Colonic mucosa (tissue), 4 donors: ENCODE measurements at regions not wholly inside any gene's neighbourhood (a gene's known extent, or its start where the extent isn't known, plus 50 kb on each side); places are given as distances from the start of the nearest gene placed in this dataset.

Experiments used
- DNase-seq: peaks from one replicate; pipeline ENCODE4 v3.0.0-alpha.2; 2020
- H3K27ac ChIP-seq: fragments of 200-600 bp; one replicate; pipeline ENCODE4 v1.8.0; 2021
- H3K27me3 ChIP-seq: fragments of 200-600 bp; one replicate; pipeline ENCODE4 v1.8.0; 2021
- H3K36me3 ChIP-seq: fragments of 200-600 bp; one replicate; pipeline ENCODE4 v1.8.0; 2021
- H3K4me1 ChIP-seq: fragments of 200-600 bp; one replicate; pipeline ENCODE4 v1.8.0; 2021; ENCODE audit warnings: mild to moderate bottlenecking
- H3K4me3 ChIP-seq: fragments of 200-600 bp; one replicate; pipeline ENCODE4 v1.8.0; 2021
- H3K9ac ChIP-seq, 2 donors: one replicate each; pipeline ENCODE4 v1.7.0; 2013; ENCODE audit warnings: control low read depth in 2 of 2, low read depth in 2 of 2, low read length in 2 of 2
- H3K9me3 ChIP-seq: fragments of 200-600 bp; one replicate; pipeline ENCODE4 v1.8.0; 2021
- CTCF ChIP-seq: fragments of 200-600 bp; IDR thresholded peaks from one replicate; pipeline ENCODE4 v1.8.0; 2022; ENCODE audit warnings: antibody characterized with exemption, mild to moderate bottlenecking
- intact Hi-C: fragments of 100-400 bp; cut with DNase I; formaldehyde crosslinking; loops from one replicate; pipeline ENCODE4 v1.14.1; 2022
- donor health status: healthy.
- donor health status: DM: no; HTN: no; CAD: no.
- donor health status: DM: no; HTN: no; CAD: no.

DNA sequence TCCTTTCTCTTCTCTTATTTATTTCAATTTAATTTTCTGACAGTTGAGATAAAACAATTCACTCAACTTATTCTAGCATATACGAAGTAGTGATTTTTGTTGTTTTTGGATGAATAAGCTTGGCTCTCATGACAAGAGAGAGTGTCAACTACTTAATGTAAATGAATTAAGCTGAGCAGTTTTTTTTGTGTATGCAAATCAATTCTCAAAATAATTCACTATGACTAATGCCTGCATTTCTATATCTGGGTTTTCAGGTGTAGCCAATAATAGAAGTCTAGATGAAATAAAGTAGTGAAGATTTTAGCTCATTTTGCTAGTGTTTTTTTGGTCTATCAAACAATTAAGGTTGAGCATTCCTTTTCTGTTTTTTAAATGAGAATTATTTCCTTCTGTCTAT is 1354.0 kb downstream of the CDH8 start:
- H3K4me3 ChIP-seq = no peak overlapping the region
- H3K9me3 ChIP-seq = no peaks in the 10 kb centered on the region
- TF ChIP-seq CTCF = no peak
- no peak overlapping the region for H3K9ac ChIP-seq
- no peak for DNase-seq
- intact Hi-C loops = no loop called here
- H3K36me3 ChIP-seq = no peaks in the 10 kb centered on the region
- no peaks in the 10 kb centered on the region for H3K27me3 ChIP-seq
- H3K4me1 ChIP-seq = no peaks in the 10 kb centered on the region
- no peak overlapping the region for H3K27ac ChIP-seq

GRCh38 chr16:60681043-60681442 is 1355.2 kb downstream of the CDH8 start:
- intact Hi-C loops = no loop called here
- no peak for TF ChIP-seq CTCF
- no peak overlapping the region for H3K27ac ChIP-seq
- no peak for DNase-seq
- no peaks in the 10 kb centered on the region for H3K36me3 ChIP-seq
- H3K9ac ChIP-seq = no peak overlapping the region
- H3K27me3 ChIP-seq = no peaks in the 10 kb centered on the region
- no peaks in the 10 kb centered on the region for H3K4me1 ChIP-seq
- no peak overlapping the region for H3K4me3 ChIP-seq
- no peaks in the 10 kb centered on the region for H3K9me3 ChIP-seq

DNA sequence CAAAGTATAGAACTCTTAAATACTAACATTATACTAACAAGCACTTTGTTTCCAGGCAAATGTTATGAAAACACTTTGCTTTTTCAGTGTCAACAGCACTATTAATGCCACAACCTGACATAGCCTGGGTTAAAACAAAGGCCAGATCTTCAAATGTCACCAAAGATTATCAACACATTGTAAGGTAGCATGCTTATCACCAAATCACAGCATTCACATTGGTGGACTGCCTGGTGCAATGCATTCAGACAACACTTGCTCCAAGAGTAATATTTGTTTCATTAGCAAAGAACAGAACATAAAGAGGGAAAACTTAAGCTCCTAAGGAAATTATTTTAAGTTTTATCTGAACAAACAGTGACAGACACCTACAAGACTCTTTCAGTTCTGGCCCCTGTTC is 1361.2 kb downstream of the CDH8 start:
- no peak for DNase-seq
- no peak overlapping the region for H3K4me3 ChIP-seq
- no peaks in the 10 kb centered on the region for H3K4me1 ChIP-seq
- no peak overlapping the region for H3K9ac ChIP-seq
- no peaks in the 10 kb centered on the region for H3K9me3 ChIP-seq
- H3K27ac ChIP-seq = no peak overlapping the region
- H3K36me3 ChIP-seq = no peaks in the 10 kb centered on the region
- TF ChIP-seq CTCF = no peak
- no peaks in the 10 kb centered on the region for H3K27me3 ChIP-seq
- intact Hi-C loops = no loop called here

DNA sequence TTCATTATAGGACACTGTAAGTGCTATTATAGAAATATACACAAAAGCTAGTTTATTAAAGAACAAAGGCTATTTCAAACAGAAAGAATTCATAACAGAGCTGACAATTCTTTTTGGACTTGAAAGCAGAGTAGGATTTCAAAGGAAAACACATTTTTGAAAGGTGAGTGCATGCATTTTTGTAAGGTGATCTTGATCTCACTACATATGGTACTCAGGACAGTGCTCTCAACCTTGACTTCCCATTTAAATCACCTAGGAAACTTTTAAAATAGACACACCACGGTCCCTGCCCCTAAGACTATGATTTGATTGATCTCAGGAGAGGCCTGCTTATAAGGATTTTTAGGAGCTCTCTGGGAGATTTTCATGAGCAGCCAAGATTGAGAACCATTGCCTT is 1362.0 kb downstream of the CDH8 start:
- intact Hi-C loops = no loop called here
- no peak overlapping the region for H3K27ac ChIP-seq

DNA sequence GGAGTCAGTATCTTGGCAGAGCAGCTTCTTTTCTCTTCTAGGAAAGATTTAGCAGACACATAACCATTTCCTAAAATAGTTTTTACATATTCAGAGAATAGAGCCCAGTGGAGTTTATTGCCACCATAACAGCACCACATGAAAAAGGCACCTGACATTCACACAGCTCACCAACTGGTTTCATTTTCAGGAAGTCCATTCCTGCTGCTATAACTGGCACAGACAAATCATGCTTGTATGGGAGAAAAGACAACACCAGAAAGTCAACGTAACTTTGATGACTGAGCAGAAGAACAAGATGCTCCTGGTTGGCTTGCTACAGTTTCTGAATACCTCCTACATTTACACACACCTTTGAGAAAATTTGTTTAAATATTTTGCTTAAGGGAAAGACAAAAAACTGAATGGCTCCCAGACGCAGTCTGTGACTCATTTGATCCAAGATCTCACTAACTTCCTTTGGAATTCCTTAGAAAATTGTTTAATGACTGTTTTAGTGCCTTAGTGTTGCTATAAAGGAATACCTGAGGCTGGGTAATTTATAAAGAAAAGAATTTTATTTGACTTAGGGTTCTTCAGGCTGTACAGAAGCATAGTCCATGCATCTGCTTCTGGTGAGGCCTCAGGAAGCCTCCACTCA is 1380.6 kb downstream of the CDH8 start:
- no peak overlapping the region for H3K27ac ChIP-seq
- intact Hi-C loops = no loop called here
- H3K4me1 ChIP-seq = no peaks in the 10 kb centered on the region
- H3K27me3 ChIP-seq = no peaks in the 10 kb centered on the region
- no peaks in the 10 kb centered on the region for H3K36me3 ChIP-seq
- no peak for DNase-seq
- no peak overlapping the region for H3K4me3 ChIP-seq
- no peaks in the 10 kb centered on the region for H3K9me3 ChIP-seq
- no peak overlapping the region for H3K9ac ChIP-seq
- TF ChIP-seq CTCF = no peak

More for the DNA sequence above, 1362.0 kb downstream of the CDH8 start:
- no peaks in the 10 kb centered on the region for H3K36me3 ChIP-seq
- H3K9me3 ChIP-seq = no peaks in the 10 kb centered on the region
- DNase-seq = no peak
- no peaks in the 10 kb centered on the region for H3K4me1 ChIP-seq
- no peaks in the 10 kb centered on the region for H3K27me3 ChIP-seq
- TF ChIP-seq CTCF = no peak
- H3K4me3 ChIP-seq = no peak overlapping the region
- no peak overlapping the region for H3K9ac ChIP-seq
